ENCODE measurements at regions not wholly inside any gene's neighbourhood (a gene's known extent, or its start where the extent isn't known, plus 50 kb on each side); places are given as distances from the start of the nearest gene placed in this dataset.

- DNase-seq = no peak
Measured at GRCh38 chr3:30341079-30341478, 265.3 kb upstream of the TGFBR2 start.

- no peak for DNase-seq
Measured at GRCh38 chr3:30341851-30342250, 264.6 kb upstream of the TGFBR2 start.

- no peak for DNase-seq
Measured at GRCh38 chr3:30342318-30343060, 263.9 kb upstream of the TGFBR2 start.

- DNase-seq = no peak
Measured at GRCh38 chr3:30343067-30343831, 263.2 kb upstream of the TGFBR2 start.

DNA sequence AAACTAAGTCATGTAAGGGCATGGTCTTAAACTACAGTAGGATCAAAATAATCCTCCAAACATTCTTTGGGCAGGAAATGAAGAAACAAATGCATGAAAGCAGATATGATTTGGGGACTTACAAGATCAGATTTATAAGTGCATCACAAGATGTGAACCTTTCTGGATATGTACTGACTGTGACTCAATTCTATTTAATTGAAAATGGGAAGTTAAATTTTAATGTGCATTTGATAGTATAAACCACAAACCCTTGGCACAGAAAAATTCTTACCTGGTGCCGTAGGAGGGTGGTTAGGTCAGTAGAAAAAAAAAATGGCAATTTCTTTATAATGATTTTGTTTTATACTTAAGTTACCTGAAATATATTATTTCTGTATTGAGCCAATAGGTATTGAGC lies 262.5 kb upstream of the TGFBR2 start:
- no peak for DNase-seq

DNA sequence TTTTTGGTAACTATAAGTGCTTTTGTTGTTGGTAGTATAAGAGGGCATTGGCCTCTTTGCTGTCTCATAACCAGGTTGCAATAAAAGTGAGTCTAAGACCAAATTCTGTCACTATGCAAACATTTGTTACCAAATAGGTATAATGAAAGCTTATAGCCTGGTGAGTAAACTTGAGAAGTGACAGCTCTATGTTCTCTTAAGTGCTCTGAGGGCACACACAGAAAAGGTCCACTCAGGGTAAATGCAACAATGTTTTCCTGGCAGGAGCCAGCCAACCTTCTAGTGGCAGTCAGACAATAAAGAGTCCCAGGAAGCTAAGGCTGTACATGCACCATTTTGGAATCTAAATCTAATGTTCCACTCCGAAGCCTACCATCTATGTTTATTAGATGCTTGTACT lies 262.1 kb upstream of the TGFBR2 start:
- no peak for DNase-seq

DNA sequence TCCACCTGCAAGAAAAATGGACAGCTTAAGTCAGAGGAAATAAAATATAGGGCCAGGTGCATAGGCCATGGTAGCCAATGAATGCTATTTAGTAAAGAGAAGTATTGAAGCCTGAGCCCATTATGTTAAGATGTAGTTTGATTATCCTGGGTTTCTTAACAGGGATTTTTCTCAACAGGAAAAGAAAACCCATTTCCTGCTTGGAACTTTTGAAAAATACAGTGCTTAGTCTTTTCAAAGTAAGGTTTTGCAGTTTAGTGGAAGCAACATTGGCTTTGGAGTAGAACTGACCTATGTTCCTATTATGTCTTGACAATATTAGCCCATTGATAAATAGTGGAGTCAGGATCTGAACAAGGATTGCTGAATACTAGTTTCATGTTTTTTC lies 259.5 kb upstream of the TGFBR2 start:
- no peak for DNase-seq

DNA sequence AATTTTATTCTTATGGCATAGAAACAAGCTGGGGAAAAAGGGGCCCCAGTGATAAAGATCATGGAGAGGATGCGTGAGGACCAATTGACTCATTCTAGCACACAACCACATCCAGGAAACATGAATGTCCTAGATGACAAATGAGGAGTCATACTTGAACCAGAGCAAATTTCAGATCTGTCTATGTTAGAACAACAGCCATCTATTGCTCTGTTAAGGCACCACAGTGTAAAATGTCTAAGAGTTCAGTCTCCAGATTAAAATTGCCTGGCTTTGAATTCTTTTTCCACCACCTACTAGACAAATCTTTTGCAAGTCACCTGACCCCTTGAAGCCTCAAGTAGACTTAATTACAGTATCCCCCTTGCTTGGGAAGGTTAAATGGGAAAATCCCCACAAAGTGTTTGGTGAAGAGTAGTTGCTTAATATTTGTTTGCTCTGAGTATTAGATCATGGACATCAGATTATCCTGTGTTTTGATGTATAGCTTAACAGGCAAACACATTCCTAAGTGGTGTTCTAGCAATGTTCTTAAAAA lies 258.7 kb upstream of the TGFBR2 start:
- DNase-seq = no peak

DNA sequence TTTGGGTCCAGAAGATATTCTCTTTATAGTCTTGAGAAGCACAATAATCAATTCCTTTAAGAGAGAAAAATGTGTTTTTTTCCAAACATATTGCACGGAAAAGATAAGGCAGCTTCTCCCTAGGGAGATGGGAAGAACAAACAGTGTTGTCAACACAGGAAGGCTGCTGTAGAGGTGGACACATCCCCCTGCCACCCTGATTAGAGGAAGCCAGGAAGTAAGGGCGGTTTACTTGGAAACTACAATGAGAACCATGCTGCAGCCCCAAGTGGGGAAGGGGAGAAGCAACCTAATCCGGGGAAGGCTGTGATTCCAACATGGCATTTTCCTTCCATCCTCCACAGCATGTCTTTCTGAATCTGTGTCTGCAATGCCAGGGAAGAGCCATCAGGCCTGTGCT lies 256.9 kb upstream of the TGFBR2 start:
- no peak for DNase-seq

GRCh38 chr3:30350011-30350410 lies 256.4 kb upstream of the TGFBR2 start:
- no peak for DNase-seq

DNA sequence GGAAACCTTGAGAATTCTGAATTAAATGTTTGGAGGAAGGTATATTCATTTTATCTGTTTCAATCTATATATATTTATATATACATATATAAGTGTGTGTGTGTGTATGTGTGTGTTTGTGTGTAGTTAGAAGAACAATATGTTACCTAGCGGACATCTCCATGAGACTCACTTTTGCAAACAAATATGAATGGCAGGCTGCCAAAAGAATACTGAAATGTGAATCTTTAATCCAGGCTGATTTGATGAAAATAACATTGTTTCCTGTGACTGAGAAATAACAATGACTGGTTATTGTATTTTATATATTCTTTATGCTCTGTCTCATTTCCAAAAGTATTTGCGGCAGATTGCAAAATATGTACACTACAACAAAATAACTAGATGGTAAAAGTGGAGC lies 255.5 kb upstream of the TGFBR2 start:
- DNase-seq = no peak

DNA sequence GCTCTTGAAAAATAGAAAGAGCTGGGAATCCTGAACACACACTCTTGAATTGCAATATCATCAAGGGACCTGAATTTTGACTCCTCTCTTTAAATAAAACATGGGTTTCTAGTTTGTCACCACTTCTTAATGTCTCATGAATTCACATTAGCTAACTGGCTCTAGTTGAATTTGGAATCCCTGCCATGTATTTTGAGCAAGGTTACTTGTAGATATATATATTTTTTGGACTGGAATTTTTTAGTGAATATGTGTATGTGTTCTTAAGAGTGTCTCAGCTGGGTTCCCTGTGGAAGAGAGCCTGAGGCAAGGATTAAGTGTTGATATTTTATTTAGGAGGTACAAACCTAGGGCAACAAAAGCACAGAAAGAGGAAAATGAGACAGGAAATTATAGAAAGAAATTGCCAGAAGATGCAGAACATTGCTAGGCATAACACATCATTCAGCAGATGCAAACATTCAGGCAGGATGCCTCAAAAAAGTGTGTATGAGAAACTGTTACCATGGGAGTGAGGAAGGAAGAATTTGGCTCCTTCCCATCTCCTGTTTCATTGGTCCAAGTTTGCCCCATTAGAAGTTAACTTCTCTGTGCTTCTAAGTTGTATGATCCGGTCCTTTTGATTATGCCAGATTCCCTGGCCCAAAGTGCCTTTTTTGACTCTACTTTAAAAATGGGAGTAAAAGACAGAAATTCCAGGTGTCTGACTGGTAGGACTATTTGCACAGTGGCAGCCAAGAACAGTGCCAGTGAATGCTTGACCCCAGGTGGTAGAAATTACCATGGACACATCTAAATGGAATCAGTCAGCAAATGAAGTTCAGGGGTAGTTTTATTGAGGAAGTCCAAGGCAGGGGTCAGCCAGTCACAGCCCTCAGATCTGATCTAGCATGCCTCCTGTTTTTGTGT lies 253.7 kb upstream of the TGFBR2 start:
- no peak for DNase-seq

- DNase-seq = peak; percentile 23
Measured at GRCh38 chr3:30353711-30354467, 252.5 kb upstream of the TGFBR2 start.

DNA sequence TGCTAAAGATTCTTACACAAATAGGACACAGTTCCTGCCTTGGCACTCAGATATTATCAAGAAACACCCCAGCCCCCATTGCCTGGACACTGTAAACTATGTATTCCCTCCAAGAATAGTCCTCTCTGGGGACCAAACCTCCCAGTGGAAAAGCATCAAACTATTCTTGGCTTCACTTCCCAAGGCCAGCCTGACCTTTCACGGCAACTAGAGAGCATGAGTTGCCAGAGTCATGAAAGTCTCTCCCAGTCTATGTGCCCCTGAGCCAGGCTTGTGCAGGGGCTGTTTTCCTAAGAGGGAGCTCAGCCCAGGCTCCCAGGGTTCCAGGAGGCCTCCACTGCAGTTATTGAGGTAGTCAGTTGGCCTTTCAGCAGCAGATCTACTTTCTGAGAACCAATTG lies 251.9 kb upstream of the TGFBR2 start:
- no peak for DNase-seq

- no peak for DNase-seq
Measured at GRCh38 chr3:30354972-30355371, 251.4 kb upstream of the TGFBR2 start.

DNA sequence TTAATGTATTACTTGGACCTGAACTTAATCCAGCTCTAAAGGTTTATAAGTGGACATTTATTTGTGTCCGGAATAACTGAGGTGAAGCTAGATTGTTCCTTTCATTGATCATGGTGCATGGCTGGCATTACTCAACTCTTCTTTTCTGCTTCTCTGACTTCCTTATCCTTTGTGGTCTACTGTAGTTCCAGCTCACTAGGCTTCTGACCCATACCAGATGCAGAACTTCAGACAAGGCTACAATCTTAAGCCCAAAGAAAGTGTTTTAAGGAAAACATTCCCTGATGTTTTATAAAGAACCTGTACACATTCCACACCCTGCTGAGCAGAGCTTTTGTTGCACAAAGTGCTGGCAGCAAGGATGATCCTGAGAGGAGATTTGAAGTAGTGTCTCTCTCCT lies 250.8 kb upstream of the TGFBR2 start:
- DNase-seq = no peak

GRCh38 chr3:30356866-30357753 lies 249.3 kb upstream of the TGFBR2 start:
- DNase-seq = no peak

DNA sequence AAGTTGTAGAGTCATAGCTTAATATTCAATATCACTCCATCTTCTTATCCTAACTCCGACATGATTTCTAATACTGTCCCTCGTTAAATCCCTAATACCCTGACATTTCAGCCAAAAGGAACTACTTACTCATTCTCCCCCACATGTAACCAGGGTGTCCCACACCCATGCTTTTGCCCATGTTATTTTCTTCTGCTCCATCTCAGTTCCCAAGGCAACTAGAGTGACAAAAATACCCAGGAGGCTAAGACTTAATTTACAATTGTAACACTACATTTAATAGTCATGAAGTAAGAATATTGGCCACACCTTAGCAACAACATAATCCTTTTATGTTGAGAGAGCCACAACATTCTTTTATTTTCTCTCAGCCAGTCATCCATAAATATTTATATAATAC lies 248.5 kb upstream of the TGFBR2 start:
- DNase-seq = no peak

- DNase-seq = no peak
Measured at GRCh38 chr3:30358871-30359270, 247.5 kb upstream of the TGFBR2 start.

GRCh38 chr3:30368978-30369377 lies 237.4 kb upstream of the TGFBR2 start:
- no peak for DNase-seq

GRCh38 chr3:30370681-30371271 lies 235.6 kb upstream of the TGFBR2 start:
- no peak for DNase-seq

Measured in RPMI8226 (cell line).